ENCODE measurements at regions not wholly inside any gene's neighbourhood (a gene's known extent, or its start where the extent isn't known, plus 50 kb on each side); places are given as distances from the start of the nearest gene placed in this dataset.

GRCh38 chr2:53381271-53381670, 386.3 kb upstream of the CHAC2 start:
- H3K4me2 ChIP-seq, result no peak overlapping the region
- no peaks in the 10 kb centered on the region for H3K36me3 ChIP-seq (ENCODE audit: insufficient read depth)
- H3K27me3 Mint-ChIP-seq (ENCODE audit: insufficient read depth, low read depth, poor library complexity), result no peaks in the 10 kb centered on the region
- no peaks in the 10 kb centered on the region for H3K4me1 ChIP-seq (ENCODE audit: insufficient read depth)
- 0 out of 2 replicates have a peak, but pooled peaks cover 4% of the 10 kb centered on the region for H3K9me2 ChIP-seq (ENCODE audit: insufficient read depth)
- no peak overlapping the region for H3K4me3 ChIP-seq
- no peaks in the 10 kb centered on the region for H3F3A ChIP-seq (replicated peaks; ENCODE audit: low read depth)
- H4K20me1 ChIP-seq (replicated peaks; ENCODE audit: insufficient read depth), result no peaks in the 10 kb centered on the region
- H3K4me3 Mint-ChIP-seq, result no peak overlapping the region
- DNase-seq (ENCODE audit: low spot score) (no peak), ATAC-seq (no peak)
- H3K9me3 Mint-ChIP-seq, result peaks cover 2% of the 10 kb centered on the region; the same call in 1 of the 3 replicates
- H3K79me2 ChIP-seq (replicated peaks; ENCODE audit: insufficient read depth), result no peaks in the 10 kb centered on the region
- H3K27ac Mint-ChIP-seq, result no peak overlapping the region
- no peak overlapping the region for H3K27ac ChIP-seq (ENCODE audit: low read depth)
- H2AFZ ChIP-seq, result no peak overlapping the region
- no peaks in the 10 kb centered on the region for H3K4me1 Mint-ChIP-seq
- TF ChIP-seq, protein P1, sequence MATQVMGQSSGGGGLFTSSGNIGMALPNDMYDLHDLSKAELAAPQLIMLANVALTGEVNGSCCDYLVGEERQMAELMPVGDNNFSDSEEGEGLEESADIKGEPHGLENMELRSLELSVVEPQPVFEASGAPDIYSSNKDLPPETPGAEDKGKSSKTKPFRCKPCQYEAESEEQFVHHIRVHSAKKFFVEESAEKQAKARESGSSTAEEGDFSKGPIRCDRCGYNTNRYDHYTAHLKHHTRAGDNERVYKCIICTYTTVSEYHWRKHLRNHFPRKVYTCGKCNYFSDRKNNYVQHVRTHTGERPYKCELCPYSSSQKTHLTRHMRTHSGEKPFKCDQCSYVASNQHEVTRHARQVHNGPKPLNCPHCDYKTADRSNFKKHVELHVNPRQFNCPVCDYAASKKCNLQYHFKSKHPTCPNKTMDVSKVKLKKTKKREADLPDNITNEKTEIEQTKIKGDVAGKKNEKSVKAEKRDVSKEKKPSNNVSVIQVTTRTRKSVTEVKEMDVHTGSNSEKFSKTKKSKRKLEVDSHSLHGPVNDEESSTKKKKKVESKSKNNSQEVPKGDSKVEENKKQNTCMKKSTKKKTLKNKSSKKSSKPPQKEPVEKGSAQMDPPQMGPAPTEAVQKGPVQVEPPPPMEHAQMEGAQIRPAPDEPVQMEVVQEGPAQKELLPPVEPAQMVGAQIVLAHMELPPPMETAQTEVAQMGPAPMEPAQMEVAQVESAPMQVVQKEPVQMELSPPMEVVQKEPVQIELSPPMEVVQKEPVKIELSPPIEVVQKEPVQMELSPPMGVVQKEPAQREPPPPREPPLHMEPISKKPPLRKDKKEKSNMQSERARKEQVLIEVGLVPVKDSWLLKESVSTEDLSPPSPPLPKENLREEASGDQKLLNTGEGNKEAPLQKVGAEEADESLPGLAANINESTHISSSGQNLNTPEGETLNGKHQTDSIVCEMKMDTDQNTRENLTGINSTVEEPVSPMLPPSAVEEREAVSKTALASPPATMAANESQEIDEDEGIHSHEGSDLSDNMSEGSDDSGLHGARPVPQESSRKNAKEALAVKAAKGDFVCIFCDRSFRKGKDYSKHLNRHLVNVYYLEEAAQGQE (IDR thresholded peaks at IDR 0.05; ENCODE audit: unreplicated experiment), result no peak
- TF ChIP-seq CTCF (conservative IDR thresholded peaks at IDR 0.05; ENCODE audit: low read depth in 2 of 2) (no peak), EZH2phosphoT487 (IDR thresholded peaks at IDR 0.05; ENCODE audit: unreplicated experiment) (no peak), CREB1 (CRISPR knock-in tag; IDR thresholded peaks at IDR 0.05; ENCODE audit: low read depth) (no peak), POLR2AphosphoS5 (IDR thresholded peaks at IDR 0.05; ENCODE audit: low read depth) (no peak), JUNB (IDR thresholded peaks at IDR 0.05; ENCODE audit: unreplicated experiment) (no peak)
- TF ChIP-seq, protein P2, sequence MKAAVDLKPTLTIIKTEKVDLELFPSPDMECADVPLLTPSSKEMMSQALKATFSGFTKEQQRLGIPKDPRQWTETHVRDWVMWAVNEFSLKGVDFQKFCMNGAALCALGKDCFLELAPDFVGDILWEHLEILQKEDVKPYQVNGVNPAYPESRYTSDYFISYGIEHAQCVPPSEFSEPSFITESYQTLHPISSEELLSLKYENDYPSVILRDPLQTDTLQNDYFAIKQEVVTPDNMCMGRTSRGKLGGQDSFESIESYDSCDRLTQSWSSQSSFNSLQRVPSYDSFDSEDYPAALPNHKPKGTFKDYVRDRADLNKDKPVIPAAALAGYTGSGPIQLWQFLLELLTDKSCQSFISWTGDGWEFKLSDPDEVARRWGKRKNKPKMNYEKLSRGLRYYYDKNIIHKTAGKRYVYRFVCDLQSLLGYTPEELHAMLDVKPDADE (IDR thresholded peaks at IDR 0.05), result no peak
- H3K27me3 ChIP-seq (ENCODE audit: insufficient read depth), result no peaks in the 10 kb centered on the region
- H3K36me3 Mint-ChIP-seq (ENCODE audit: low read depth), result no peaks in the 10 kb centered on the region; the same call in 2 of the 3 replicates

DNA sequence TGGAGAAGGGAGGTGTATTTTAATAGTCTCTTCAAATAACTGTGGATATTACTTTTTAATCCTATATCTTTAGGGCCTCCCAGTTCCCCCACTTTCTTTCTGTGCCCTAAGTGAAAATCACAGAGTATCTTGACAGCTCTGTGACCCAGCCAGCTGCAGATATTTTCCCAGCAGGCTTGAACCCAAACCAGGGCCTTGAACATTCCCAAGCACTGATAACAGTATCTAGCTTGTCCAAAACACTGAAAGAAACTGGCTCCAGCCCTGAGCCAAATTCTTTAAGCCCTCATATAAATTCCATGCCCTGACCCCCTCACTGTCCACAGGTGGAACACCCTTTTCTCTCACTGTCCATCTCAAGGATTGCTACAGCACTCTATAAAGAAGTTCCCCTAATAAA, 388.1 kb upstream of the CHAC2 start:
- no peaks in the 10 kb centered on the region for H3K9me2 ChIP-seq (ENCODE audit: insufficient read depth)
- no peak overlapping the region for H3K4me3 ChIP-seq
- ATAC-seq (no peak), DNase-seq (ENCODE audit: low spot score) (no peak)
- no peaks in the 10 kb centered on the region for H3K27me3 ChIP-seq (ENCODE audit: insufficient read depth)
- no peaks in the 10 kb centered on the region for H3K79me2 ChIP-seq (replicated peaks; ENCODE audit: insufficient read depth)
- Mint-ChIP-seq H3K4me3 (no peak overlapping the region), H3K27me3 (ENCODE audit: insufficient read depth, low read depth, poor library complexity) (no peaks in the 10 kb centered on the region), H3K27ac (no peak overlapping the region), H3K9me3 (peaks cover 7% of the 10 kb centered on the region; the same call in 2 of the 3 replicates), H3K4me1 (peaks cover 2% of the 10 kb centered on the region; the same call in 2 of the 3 replicates), H3K36me3 (ENCODE audit: low read depth) (no peaks in the 10 kb centered on the region)
- peaks cover 4% of the 10 kb centered on the region for H3K4me1 ChIP-seq (ENCODE audit: insufficient read depth)
- no peak overlapping the region for H3K27ac ChIP-seq (ENCODE audit: low read depth)
- H2AFZ ChIP-seq, result no peak overlapping the region
- no peaks in the 10 kb centered on the region for H4K20me1 ChIP-seq (replicated peaks; ENCODE audit: insufficient read depth)
- no peak overlapping the region for H3K4me2 ChIP-seq
- H3K36me3 ChIP-seq (ENCODE audit: insufficient read depth), result no peaks in the 10 kb centered on the region
- H3F3A ChIP-seq (replicated peaks; ENCODE audit: low read depth), result no peaks in the 10 kb centered on the region
- TF ChIP-seq, protein P2 (IDR thresholded peaks at IDR 0.05), result no peak
- no peak for TF ChIP-seq ZNF462 (CRISPR knock-in tag; IDR thresholded peaks at IDR 0.05)

All from GM23338 (cell line).